KMS-11 (cell line): ENCODE measurements at regions not wholly inside any gene's neighbourhood (a gene's known extent, or its start where the extent isn't known, plus 50 kb on each side); places are given as distances from the start of the nearest gene placed in this dataset.

Source experiments
- H2AFZ ChIP-seq: fragments of 200-600 bp; sonication (generic); 2 replicates; pipeline ENCODE4 v1.6.1; 2016; ENCODE audit warnings: antibody characterized with exemption, mixed run types, low read depth
- H3K27ac ChIP-seq: fragments of 200-600 bp; sonication (generic); 2 replicates; pipeline ENCODE4 v1.6.1; 2016; ENCODE audit warnings: mild to moderate bottlenecking, mixed run types
- H3K27me3 ChIP-seq: fragments of 200-600 bp; sonication (generic); 2 replicates; pipeline ENCODE4 v1.6.1; 2017; ENCODE audit warnings: mild to moderate bottlenecking, low read depth, mixed run types, moderate library complexity; ENCODE audit not compliant: insufficient read depth
- H3K36me3 ChIP-seq: fragments of 200-600 bp; sonication (generic); 2 replicates; pipeline ENCODE4 v1.6.1; 2017; ENCODE audit warnings: mild to moderate bottlenecking, mixed run types; ENCODE audit not compliant: insufficient read depth
- H3K4me1 ChIP-seq: fragments of 200-600 bp; sonication (generic); 2 replicates; pipeline ENCODE4 v1.6.1; 2016; ENCODE audit warnings: mild to moderate bottlenecking, low read depth, mixed run types; ENCODE audit not compliant: poor library complexity, severe bottlenecking
- H3K4me2 ChIP-seq: fragments of 200-600 bp; sonication (generic); 2 replicates; pipeline ENCODE4 v1.7.0; 2016; ENCODE audit warnings: mild to moderate bottlenecking, mixed run types
- H3K4me3 ChIP-seq: fragments of 200-600 bp; sonication (generic); IDR thresholded peaks from 2 replicates; pipeline ENCODE4 v1.6.1; 2017; ENCODE audit warnings: low read depth, low read length, mixed read lengths; ENCODE audit not compliant: insufficient read depth
- H3K79me2 ChIP-seq: fragments of 200-600 bp; sonication (generic); 2 replicates; pipeline ENCODE4 v1.6.1; 2016; ENCODE audit warnings: low read depth, mixed run types; ENCODE audit not compliant: insufficient read depth
- H3K9ac ChIP-seq: fragments of 200-600 bp; sonication (generic); 2 replicates; pipeline ENCODE4 v1.6.1; 2016; ENCODE audit warnings: mild to moderate bottlenecking, mixed run types
- H4K20me1 ChIP-seq: fragments of 200-600 bp; sonication (generic); 2 replicates; pipeline ENCODE4 v1.6.1; 2016; ENCODE audit warnings: mild to moderate bottlenecking, mixed run types; ENCODE audit not compliant: insufficient read depth
- CTCF ChIP-seq: fragments of 200-600 bp; sonication (generic); conservative IDR thresholded peaks from 2 replicates; pipeline ENCODE4 v1.6.1; 2017; ENCODE audit warnings: low read depth, mild to moderate bottlenecking, antibody characterized with exemption, low read length, moderate library complexity, mixed read lengths

DNA sequence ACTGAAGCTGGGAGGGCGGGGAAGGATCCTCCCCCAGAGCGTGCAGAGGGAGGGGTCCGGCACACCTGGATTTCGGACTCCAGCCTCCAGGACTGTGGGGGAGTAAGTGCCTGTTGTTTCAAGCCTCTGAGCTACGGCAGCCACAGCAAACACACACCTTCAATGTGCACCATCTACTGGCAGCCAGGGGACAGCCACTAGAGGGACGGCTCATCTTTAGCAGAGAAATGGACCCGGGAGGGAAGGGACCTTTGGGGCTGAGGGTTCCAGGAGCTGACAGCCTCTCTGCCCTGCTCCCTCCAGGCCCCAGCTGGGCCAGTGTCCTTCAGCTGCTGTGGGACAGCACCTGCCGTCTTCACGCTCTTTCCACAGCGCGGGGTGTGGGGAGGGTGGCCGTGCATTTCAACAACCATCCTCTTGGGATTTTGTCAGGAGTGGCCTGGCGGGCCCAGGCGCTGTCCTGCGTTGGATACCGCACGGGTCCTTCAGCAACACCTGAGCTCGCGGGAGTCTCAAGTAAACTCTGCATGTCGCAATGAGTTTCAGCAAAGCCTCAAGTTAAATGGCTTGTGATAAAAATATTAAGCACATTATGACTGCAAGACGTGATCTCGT lies 209.2 kb upstream of the C14orf180 start:
- Histone ChIP-seq H3K27me3 (peaks cover 9% of the 10 kb centered on the region; the same call in 1 of the 2 replicates), H4K20me1 (no peaks in the 10 kb centered on the region), H2AFZ (no peak overlapping the region), H3K4me3 (no peak overlapping the region), H3K4me1 (no peaks in the 10 kb centered on the region), H3K79me2 (no peaks in the 10 kb centered on the region), H3K36me3 (no peaks in the 10 kb centered on the region), H3K9ac (no peak overlapping the region), H3K4me2 (no peak overlapping the region), H3K27ac (no peak overlapping the region)
- TF ChIP-seq CTCF = no peak

DNA sequence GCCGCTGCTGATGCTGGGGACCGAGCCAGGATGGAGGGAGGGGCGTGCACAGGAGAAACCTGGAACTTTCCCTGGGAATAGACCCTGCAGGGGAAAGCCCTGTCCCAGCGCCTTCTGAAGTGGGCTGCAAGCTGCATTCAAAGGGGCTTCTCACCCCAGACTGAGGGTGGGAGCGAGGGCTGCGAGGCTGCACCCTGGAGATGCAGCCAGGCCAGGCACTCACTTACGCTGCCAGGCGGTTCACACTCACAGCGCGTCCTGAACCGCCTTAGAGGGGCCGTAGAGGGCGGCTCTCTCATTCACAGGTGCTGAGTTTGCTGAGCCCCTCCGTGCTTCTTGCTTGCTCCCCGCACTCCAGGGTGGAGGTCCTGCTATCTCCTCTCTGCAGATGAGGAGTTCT lies 208.5 kb upstream of the C14orf180 start:
- Histone ChIP-seq H3K27me3 (peaks cover 8% of the 10 kb centered on the region; the same call in 1 of the 2 replicates), H3K27ac (no peak overlapping the region), H3K4me3 (no peak overlapping the region), H3K36me3 (no peaks in the 10 kb centered on the region), H3K4me2 (no peak overlapping the region), H3K9ac (no peak overlapping the region), H3K79me2 (no peaks in the 10 kb centered on the region), H2AFZ (no peak overlapping the region), H4K20me1 (no peaks in the 10 kb centered on the region), H3K4me1 (no peaks in the 10 kb centered on the region)
- no peak for TF ChIP-seq CTCF

DNA sequence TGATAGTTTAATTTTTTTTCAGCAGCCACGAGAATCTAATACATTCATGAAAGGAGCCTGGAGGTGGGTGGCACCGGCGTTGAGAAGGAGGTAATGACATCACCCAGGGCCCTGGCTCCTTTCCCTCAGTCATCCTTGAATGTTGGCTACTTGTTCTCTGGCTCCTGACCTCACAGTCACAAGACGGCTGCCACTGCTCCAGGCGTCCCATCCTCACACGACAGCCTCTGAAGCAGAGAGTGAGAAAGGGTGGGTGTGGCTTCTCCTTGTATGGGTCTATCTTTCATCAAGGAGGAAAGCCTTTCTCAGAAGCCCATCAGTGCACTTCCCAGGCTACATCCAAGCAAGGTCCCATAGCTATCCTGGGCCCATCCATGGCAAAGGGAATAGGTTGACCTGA lies 207.6 kb upstream of the C14orf180 start:
- Histone ChIP-seq H3K27me3 (peaks cover 4% of the 10 kb centered on the region; the same call in 1 of the 2 replicates), H3K27ac (no peak overlapping the region), H3K4me2 (no peak overlapping the region), H3K79me2 (no peaks in the 10 kb centered on the region), H2AFZ (no peak overlapping the region), H3K4me3 (no peak overlapping the region), H3K36me3 (no peaks in the 10 kb centered on the region), H4K20me1 (no peaks in the 10 kb centered on the region), H3K9ac (no peak overlapping the region), H3K4me1 (no peaks in the 10 kb centered on the region)
- TF ChIP-seq CTCF = no peak

- H3K4me2 ChIP-seq = no peak overlapping the region
Measured at GRCh38 chr14:104372390-104373054, 207.0 kb upstream of the C14orf180 start.

More at GRCh38 chr14:104372390-104373054, 207.0 kb upstream of the C14orf180 start:
- no peaks in the 10 kb centered on the region for H3K79me2 ChIP-seq
- H3K4me1 ChIP-seq = no peaks in the 10 kb centered on the region
- H3K27me3 ChIP-seq = peaks cover 4% of the 10 kb centered on the region; the same call in 1 of the 2 replicates
- no peaks in the 10 kb centered on the region for H4K20me1 ChIP-seq
- no peak for TF ChIP-seq CTCF
- no peak overlapping the region for H3K9ac ChIP-seq
- H3K27ac ChIP-seq = no peak overlapping the region
- H3K36me3 ChIP-seq = no peaks in the 10 kb centered on the region
- H3K4me3 ChIP-seq = no peak overlapping the region
- no peak overlapping the region for H2AFZ ChIP-seq
